Coronary artery (tissue), 2 donors: ENCODE measurements at regions not wholly inside any gene's neighbourhood (a gene's known extent, or its start where the extent isn't known, plus 50 kb on each side); places are given as distances from the start of the nearest gene placed in this dataset.

ENCODE experiments used
- DNase-seq: peaks from one replicate; pipeline ENCODE4 v3.0.0-alpha.2; 2017; ENCODE audit warnings: low spot score
- H3K27ac ChIP-seq, 2 donors: fragments of 200-600 bp; sonication (generic); one replicate each; pipeline ENCODE4 v1.5.1; 2016 to 2019
- H3K4me3 ChIP-seq: fragments of 200-600 bp; sonication (generic); 2 replicates; pipeline ENCODE4 v1.5.1; 2016; ENCODE audit warnings: mild to moderate bottlenecking, moderate library complexity
- CTCF ChIP-seq: fragments of 200-600 bp; sonication (generic); IDR thresholded peaks from one replicate; pipeline ENCODE4 v1.5.1; 2019; ENCODE audit warnings: antibody characterized with exemption

GRCh38 chr15:62805502-62805901 lies 237.0 kb upstream of the TPM1 start:
- Histone ChIP-seq H3K4me3 (no peak overlapping the region), H3K27ac (no peak overlapping the region)
- no peak for DNase-seq
- no peak for TF ChIP-seq CTCF

GRCh38 chr15:62807539-62808130 lies 234.9 kb upstream of the TPM1 start:
- Histone ChIP-seq H3K27ac (no peak overlapping the region), H3K4me3 (no peak overlapping the region)
- no peak for TF ChIP-seq CTCF
- no peak for DNase-seq

GRCh38 chr15:62809115-62809967 lies 233.2 kb upstream of the TPM1 start:
- no peak for DNase-seq
- TF ChIP-seq CTCF = no peak
- no peak overlapping the region for H3K27ac ChIP-seq

GRCh38 chr15:62809968-62810260 lies 232.6 kb upstream of the TPM1 start:
- DNase-seq = no peak
- H3K4me3 ChIP-seq = no peak overlapping the region
- no peak overlapping the region for H3K27ac ChIP-seq
- no peak for TF ChIP-seq CTCF

More at GRCh38 chr15:62809115-62809967, 233.2 kb upstream of the TPM1 start:
- H3K4me3 ChIP-seq = no peak overlapping the region

- DNase-seq = no peak
- no peak for TF ChIP-seq CTCF
Observed at GRCh38 chr15:62812515-62812835, 230.1 kb upstream of the TPM1 start.

GRCh38 chr15:62816342-62817069 lies 226.0 kb upstream of the TPM1 start:
- Histone ChIP-seq H3K4me3 (no peak overlapping the region), H3K27ac (peak overlapping the region in 1 of 2 donors; percentile 53)
- DNase-seq = no peak
- no peak for TF ChIP-seq CTCF

More at GRCh38 chr15:62812515-62812835, 230.1 kb upstream of the TPM1 start:
- Histone ChIP-seq H3K4me3 (no peak overlapping the region), H3K27ac (no peak overlapping the region)
